HEK293T (cell line): ENCODE measurements at regions not wholly inside any gene's neighbourhood (a gene's known extent, or its start where the extent isn't known, plus 50 kb on each side); places are given as distances from the start of the nearest gene placed in this dataset.

ENCODE experiments used
- ELF4 ChIP-seq: fragments of 450-650 bp; IDR thresholded peaks from 2 replicates; pipeline ENCODE4 v1.6.1; 2017; ENCODE audit warnings: antibody characterized with exemption
- FOXM1 ChIP-seq: fragments of 450-650 bp; IDR thresholded peaks from 2 replicates; pipeline ENCODE4 v1.6.1; 2017; ENCODE audit warnings: mild to moderate bottlenecking, borderline replicate concordance
- HDGF ChIP-seq: fragments of 450-650 bp; IDR thresholded peaks from 2 replicates; pipeline ENCODE4 v1.6.1; 2017; ENCODE audit warnings: antibody characterized with exemption, borderline replicate concordance
- L3MBTL2 ChIP-seq: fragments of 450-650 bp; conservative IDR thresholded peaks from 2 replicates; pipeline ENCODE4 v1.6.1; 2016; ENCODE audit warnings: mild to moderate bottlenecking
- LEF1 ChIP-seq: fragments of 450-650 bp; IDR thresholded peaks from 2 replicates; pipeline ENCODE4 v1.6.1; 2017; ENCODE audit warnings: mild to moderate bottlenecking, borderline replicate concordance
- SUZ12 ChIP-seq: fragments of 450-650 bp; IDR thresholded peaks from 2 replicates; pipeline ENCODE4 v1.6.1; 2016; ENCODE audit warnings: mild to moderate bottlenecking
- TARDBP ChIP-seq: fragments of 450-650 bp; IDR thresholded peaks from 2 replicates; pipeline ENCODE4 v1.6.1; 2016
- TF ChIP-seq, protein P1 (sequence below): fragments of 450-650 bp; IDR thresholded peaks from 2 replicates; pipeline ENCODE4 v1.6.1; 2016

DNA sequence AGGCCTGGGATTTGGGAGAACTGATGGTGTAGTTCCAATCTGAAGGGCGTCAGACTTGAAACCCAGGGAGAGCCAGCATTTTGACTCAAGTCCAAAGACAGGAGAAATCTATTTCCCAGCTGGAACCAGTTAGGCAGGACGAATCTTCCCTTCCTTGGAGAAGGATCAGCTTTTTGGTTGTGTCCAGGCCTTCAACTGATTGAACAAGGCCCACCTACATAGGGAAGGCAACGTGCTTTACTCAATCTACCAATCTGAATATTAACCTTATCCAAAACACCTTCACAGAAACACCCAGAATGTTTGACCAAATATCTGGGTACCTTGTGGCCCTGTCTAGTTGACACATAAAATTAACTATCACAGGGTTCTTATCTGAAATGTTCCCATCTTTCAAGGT is 221.9 kb upstream of the DLGAP1 start:
- TF ChIP-seq HDGF (no peak), FOXM1 (no peak), LEF1 (no peak), ELF4 (no peak), L3MBTL2 (no peak), SUZ12 (no peak), TARDBP (no peak)
- TF ChIP-seq, protein P1, sequence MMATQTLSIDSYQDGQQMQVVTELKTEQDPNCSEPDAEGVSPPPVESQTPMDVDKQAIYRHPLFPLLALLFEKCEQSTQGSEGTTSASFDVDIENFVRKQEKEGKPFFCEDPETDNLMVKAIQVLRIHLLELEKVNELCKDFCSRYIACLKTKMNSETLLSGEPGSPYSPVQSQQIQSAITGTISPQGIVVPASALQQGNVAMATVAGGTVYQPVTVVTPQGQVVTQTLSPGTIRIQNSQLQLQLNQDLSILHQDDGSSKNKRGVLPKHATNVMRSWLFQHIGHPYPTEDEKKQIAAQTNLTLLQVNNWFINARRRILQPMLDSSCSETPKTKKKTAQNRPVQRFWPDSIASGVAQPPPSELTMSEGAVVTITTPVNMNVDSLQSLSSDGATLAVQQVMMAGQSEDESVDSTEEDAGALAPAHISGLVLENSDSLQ = no peak
